ENCODE measurements at regions not wholly inside any gene's neighbourhood (a gene's known extent, or its start where the extent isn't known, plus 50 kb on each side); places are given as distances from the start of the nearest gene placed in this dataset.

- no peaks in the 10 kb centered on the region; the same call in 1 of the 2 replicates for H3K9me3 ChIP-seq (ENCODE audit: control insufficient read depth, insufficient read depth, low read length)
- H2BK5ac ChIP-seq (ENCODE audit: low read depth, low read length, poor library complexity, severe bottlenecking): no peak overlapping the region
- no peak overlapping the region for H2AK5ac ChIP-seq (ENCODE audit: low read depth, low read length)
- no peaks in the 10 kb centered on the region for H3K36me3 ChIP-seq (ENCODE audit: control insufficient read depth, insufficient read depth, low read length)
- no peaks in the 10 kb centered on the region for H3K79me1 ChIP-seq (ENCODE audit: low read depth in 1 of 2, low read length in 2 of 2)
- no peak overlapping the region for H3K56ac ChIP-seq (ENCODE audit: extremely low read depth, insufficient read depth, low read length)
- peaks cover 2% of the 10 kb centered on the region; the same call in 1 of the 2 replicates for H3K27me3 ChIP-seq (ENCODE audit: control insufficient read depth, insufficient read depth, low read length)
- intact Hi-C loops (cut with micrococcal nuclease) (no loop called here), in situ Hi-C loops (cut with MboI; ENCODE audit: low sequenced_read_pairs) (loop anchor here (25.0 kb wide), 1 partner anchor 112 kb away; no protein-coding TSS in a partner anchor), dilution Hi-C loops (cut with HindIII; ENCODE audit: low sequenced_read_pairs, unreplicated experiment) (no loop called here)
- H3K4ac ChIP-seq (ENCODE audit: low read depth, low read length): no peak overlapping the region
- CTCF ChIA-PET: no interaction called here
- no peak overlapping the region for H2BK15ac ChIP-seq (ENCODE audit: low read depth, low read length)
- no peak overlapping the region for H3K27ac ChIP-seq (ENCODE audit: insufficient read depth, low read length)
- no peak overlapping the region for H3K4me2 ChIP-seq (ENCODE audit: low read depth, low read length)
- H3K9ac ChIP-seq (ENCODE audit: low read depth, low read length): no peak overlapping the region
- H3K4me3 ChIP-seq (ENCODE audit: insufficient read depth, low read depth, low read length): no peak overlapping the region
- POLR2A ChIA-PET (ENCODE audit: unreplicated experiment): no interaction called here
- no peak overlapping the region for H4K5ac ChIP-seq (ENCODE audit: low read depth, low read length)
- no TSS peak for BruUV-seq (replicated peaks)
- no peaks in the 10 kb centered on the region for H3K4me1 ChIP-seq (ENCODE audit: control insufficient read depth, insufficient read depth, low read length)
- DNase-seq (no peak), ATAC-seq (ENCODE audit: low read depth) (no peak)
- H2AFZ ChIP-seq (replicated peaks; ENCODE audit: low read length, poor library complexity): no peak overlapping the region
- H4K8ac ChIP-seq (ENCODE audit: low read depth in 2 of 2, low read length in 2 of 2): no peak overlapping the region
- H3K18ac ChIP-seq (ENCODE audit: low read depth, low read length): no peak overlapping the region
- H3K9me1 ChIP-seq (ENCODE audit: insufficient read depth, low read length): no peaks in the 10 kb centered on the region
- H3K23ac ChIP-seq (ENCODE audit: low read depth, low read length): no peak overlapping the region
- TF ChIP-seq RFX5 (IDR thresholded peaks at IDR 0.05; ENCODE audit: low read depth, low read length) (no peak), NFE2L2 (IDR thresholded peaks at IDR 0.05; ENCODE audit: low read depth, low read length) (no peak), RCOR1 (IDR thresholded peaks at IDR 0.05; ENCODE audit: insufficient replicate concordance, low read length) (no peak), POLR2A (IDR thresholded peaks at IDR 0.05; ENCODE audit: low read depth, low read length) (no peak), MXI1 (IDR thresholded peaks at IDR 0.05; ENCODE audit: borderline replicate concordance, low read depth, low read length) (no peak), RAD21 (IDR thresholded peaks at IDR 0.05; ENCODE audit: low read length) (no peak), MAFK (IDR thresholded peaks at IDR 0.05; ENCODE audit: low read depth, low read length) (no peak), USF2 (IDR thresholded peaks at IDR 0.05; ENCODE audit: low read depth, low read length) (no peak), FOS (IDR thresholded peaks at IDR 0.05; ENCODE audit: low read depth, low read length) (no peak), CEBPB (IDR thresholded peaks at IDR 0.05; ENCODE audit: low read depth, low read length) (no peak), CTCF (conservative IDR thresholded peaks at IDR 0.05; ENCODE audit: low read depth, low read length) (no peak), CHD1 (IDR thresholded peaks at IDR 0.05; ENCODE audit: low read depth, low read length) (no peak)
- TF ChIP-seq, protein P1, sequence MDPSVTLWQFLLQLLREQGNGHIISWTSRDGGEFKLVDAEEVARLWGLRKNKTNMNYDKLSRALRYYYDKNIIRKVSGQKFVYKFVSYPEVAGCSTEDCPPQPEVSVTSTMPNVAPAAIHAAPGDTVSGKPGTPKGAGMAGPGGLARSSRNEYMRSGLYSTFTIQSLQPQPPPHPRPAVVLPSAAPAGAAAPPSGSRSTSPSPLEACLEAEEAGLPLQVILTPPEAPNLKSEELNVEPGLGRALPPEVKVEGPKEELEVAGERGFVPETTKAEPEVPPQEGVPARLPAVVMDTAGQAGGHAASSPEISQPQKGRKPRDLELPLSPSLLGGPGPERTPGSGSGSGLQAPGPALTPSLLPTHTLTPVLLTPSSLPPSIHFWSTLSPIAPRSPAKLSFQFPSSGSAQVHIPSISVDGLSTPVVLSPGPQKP (IDR thresholded peaks at IDR 0.05; ENCODE audit: borderline replicate concordance, low read depth, low read length): no peak
- no peak overlapping the region for H2BK20ac ChIP-seq (ENCODE audit: low read depth, low read length)
- H2AK9ac ChIP-seq (replicated peaks; ENCODE audit: low read depth, low read length, poor library complexity): no peak overlapping the region
- H4K91ac ChIP-seq (ENCODE audit: insufficient read depth, low read depth, low read length): no peak overlapping the region
- H2BK120ac ChIP-seq (ENCODE audit: low read depth, low read length): no peak overlapping the region
- no peaks in the 10 kb centered on the region for H4K20me1 ChIP-seq (ENCODE audit: insufficient read depth, low read length)
- no peak overlapping the region for H3K14ac ChIP-seq (replicated peaks; ENCODE audit: low read depth, low read length)
Measured at GRCh38 chr4:56750231-56750630, 69.1 kb upstream of the HOPX start.

All from IMR-90 (cell line).